Hematopoietic multipotent progenitor cell treated with erythropoietin and hydrocortisone succinate and interleukin-3 and kit ligand, for 6 days (in vitro differentiated cells): ENCODE measurements at regions not wholly inside any gene's neighbourhood (a gene's known extent, or its start where the extent isn't known, plus 50 kb on each side); places are given as distances from the start of the nearest gene placed in this dataset.
A peak's percentile ranks its signal among the peaks of the same experiment; 100 is the strongest.

Source experiments
- DNase-seq: peaks from one replicate; pipeline ENCODE4 v3.0.0-alpha.2; 2015

GRCh38 chr14:103207388-103208072, 84.3 kb downstream of the TNFAIP2 start:
- no peak for DNase-seq

DNA sequence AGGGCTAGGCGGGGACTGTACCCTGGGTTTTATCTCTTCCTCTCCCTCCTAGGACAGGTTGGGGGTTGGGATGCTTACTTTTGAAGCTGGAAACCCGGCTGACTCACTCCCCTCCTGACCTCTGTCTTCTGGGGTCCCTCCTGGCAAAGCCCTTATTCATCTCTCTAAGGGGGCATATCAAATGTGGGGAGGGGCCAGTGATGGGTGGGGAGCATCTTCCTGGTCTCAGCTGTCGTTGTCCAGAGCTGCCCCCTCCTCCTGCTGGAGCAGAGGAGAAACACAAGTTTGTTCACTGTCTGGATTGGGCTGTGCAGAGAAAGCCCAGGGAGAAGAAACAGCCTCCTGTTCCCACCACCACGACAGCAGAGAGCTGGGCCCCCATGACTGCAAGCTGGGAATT, 85.8 kb downstream of the TNFAIP2 start:
- no peak for DNase-seq

DNA sequence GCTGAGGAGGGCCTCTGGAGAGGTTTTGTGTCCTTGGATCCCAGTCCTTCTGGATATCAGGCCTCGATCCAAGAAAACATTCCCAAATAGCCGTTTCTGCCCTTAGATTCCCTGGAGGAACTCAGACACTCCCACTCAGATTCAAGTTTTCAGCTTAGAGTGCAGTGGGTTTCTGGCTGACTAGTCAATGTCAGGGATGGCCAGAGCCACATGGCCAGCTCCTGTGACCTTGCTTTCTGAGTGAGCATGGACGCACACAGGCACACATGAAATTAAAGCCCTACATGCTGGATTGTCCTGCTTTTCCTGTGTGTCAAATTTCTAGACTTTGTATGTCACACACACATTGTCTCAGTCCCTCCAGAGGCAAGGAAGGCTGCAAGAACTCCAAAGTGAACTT, 86.2 kb downstream of the TNFAIP2 start:
- no peak for DNase-seq

GRCh38 chr14:103213331-103213730, 90.1 kb downstream of the TNFAIP2 start:
- DNase-seq, result no peak

DNA sequence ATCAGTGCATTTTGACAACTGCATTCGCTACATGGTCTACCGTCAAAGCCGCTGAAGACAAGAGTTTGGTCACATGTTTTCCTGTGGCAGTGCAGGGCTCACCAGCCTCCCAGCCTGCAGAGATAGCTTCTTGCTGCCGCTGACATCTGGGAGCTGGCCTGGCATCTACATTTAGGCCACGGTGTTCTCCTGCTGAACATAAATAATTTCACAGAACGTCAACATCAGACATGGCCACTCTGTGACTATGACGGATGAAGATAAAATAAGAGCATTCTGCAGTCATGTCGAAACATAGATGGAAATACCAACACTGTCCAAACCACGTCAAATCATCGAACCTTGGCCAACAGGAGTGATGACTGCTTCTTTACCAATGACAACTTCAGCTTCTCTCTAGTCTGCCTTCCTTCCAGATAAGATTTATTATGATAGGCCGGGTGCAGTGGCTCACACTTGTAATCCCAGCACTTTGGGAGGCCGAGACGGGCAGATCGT, 91.2 kb downstream of the TNFAIP2 start:
- DNase-seq, result no peak

- no peak for DNase-seq
Measured at GRCh38 chr14:103216399-103216798, 93.1 kb downstream of the TNFAIP2 start.

DNA sequence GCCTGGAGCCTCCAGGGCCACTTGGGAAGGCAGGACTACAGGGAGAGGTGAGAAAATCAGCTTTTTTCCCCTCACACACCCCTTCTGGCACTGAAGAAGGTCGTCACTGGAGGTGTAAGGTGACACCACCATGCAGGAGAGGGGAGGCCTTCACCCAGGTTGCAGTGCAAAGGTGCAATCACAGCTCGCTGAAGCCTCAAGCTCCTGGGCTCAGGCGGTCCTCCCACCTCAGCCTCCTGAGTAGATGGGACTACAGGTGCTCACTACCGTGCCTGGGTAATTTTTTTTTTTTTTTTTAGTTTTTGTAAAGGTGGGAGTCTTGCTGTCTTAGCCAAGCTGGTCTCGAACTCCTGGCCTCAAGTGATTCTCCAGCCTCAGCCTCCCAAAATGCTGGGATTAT, 93.6 kb downstream of the TNFAIP2 start:
- DNase-seq, result no peak

DNA sequence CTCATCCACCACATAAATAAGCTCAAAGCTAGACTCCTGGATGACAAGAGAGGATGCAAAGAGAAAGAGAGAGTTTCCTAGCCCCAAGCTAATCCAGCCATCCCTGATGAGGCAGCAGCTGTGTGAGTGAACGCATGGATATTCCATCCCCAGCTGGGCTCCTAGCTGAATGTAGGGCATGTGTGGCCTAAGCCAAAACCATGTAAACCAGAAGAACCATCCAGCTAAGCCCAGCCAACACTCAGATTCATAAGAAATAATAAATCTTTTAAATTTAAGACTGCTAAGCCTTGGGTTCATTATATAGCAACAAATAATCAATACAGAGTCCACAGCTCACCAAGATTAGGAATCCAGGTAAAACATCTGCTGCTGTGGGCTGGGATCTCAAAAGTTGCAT, 94.3 kb downstream of the TNFAIP2 start:
- DNase-seq, result no peak

DNA sequence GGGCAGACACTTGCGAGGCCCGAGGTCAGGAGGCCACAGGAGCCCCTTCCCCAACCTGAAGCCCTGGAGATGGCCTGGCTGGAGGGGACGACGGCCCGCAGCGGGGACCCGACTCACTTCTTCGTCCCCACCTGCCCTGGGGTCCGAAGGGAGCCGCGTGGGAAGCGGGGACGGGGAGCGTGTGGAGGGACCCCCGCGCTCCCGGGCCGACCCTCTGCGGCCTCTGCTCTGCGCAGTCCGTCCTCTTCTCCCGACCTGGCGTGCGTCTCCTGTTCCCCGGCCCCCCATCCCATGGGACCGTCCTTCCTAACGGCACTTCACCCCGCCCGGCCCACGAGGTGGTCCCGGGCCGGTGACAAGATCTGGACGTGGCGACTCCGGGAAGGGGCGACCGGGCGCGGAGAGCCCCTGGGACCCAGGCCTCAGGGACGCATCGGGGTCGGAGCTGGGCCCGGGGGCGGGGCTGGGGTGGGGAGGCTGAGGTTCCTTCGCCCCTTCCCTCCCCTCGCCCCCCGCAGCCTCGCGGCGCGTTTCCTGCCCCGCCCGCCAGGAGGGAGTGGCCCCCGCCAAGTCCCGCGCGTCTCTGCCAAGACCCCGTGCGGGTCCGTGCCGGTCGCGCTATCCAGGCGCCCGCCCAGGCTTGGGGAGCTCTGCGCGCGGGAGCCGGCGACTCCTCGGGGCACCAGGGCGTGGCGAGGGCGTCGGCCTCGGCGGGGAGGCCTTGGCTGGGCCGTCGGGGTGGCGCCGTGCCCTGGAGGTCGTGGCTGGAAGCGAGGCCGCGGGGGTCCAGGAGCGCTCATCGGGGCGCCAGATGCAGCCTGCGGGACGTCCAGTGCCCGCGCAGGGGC, 97.1 kb downstream of the TNFAIP2 start:
- DNase-seq, result peak; percentile 41

- DNase-seq, result no peak
Measured at GRCh38 chr14:103220982-103221641, 97.9 kb downstream of the TNFAIP2 start.

- DNase-seq, result no peak
Measured at GRCh38 chr14:103221781-103222358, 98.6 kb downstream of the TNFAIP2 start.

GRCh38 chr14:103223818-103224352, 100.6 kb downstream of the TNFAIP2 start:
- DNase-seq, result no peak

- DNase-seq, result no peak
Measured at GRCh38 chr14:103225062-103225461, 101.8 kb downstream of the TNFAIP2 start.

- no peak for DNase-seq
Measured at GRCh38 chr14:103225476-103225875, 102.2 kb downstream of the TNFAIP2 start.

GRCh38 chr14:103227094-103227768, 104.0 kb downstream of the TNFAIP2 start:
- DNase-seq, result no peak

DNA sequence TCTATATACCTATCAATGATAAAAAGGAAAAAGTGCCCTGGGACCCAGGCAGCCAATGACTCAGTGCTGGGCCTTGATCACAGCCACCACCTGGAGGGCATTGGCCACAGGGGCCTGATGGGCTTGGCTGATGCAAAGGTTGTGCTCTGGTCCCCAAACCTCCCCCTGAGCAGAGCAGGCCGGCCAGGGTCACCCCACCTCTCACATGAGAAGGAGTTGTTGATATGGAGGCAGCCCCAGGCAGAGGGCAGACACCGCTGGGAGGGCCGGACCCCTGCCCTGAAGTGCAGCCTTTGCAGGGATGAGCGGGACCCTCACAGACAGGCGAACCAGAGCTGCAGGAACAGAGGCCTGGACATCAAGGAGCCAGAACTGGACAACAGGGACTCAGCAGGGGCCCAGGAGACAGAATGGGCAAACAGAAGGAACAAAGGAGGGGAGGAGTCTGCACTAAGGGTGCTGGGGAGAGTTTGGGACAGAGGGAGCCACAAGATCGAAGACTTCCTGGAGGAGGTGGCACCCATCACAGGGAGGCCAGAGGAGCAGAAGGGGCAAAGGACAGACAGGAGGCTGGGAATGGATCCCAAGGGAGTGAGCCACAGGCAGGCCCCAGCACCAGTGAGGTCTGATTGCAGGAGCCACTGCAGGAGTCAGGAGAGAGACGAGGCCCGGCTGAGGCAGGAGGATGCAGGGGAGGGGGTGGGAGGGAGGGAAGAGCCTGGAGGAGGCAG, 105.0 kb downstream of the TNFAIP2 start:
- no peak for DNase-seq

DNA sequence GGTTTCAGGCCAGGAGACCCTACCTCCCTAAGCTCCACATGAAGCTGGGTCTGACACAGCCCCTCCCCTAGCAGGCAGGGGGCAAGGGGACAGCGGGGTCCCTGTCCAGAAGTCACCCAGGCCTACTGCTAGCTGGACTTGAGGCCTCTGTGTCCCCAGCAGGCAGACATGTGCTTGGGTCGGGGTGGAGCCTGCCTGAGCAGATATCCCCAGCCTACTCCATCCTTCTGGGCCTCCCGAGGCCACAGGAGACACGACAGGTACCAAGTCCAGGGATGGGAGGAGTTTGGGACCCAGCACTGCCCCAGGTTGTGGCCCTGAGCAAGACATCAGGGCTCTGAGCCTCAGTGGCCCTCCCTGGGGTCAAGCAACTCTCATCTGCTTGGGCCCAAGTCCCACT, 105.2 kb upstream of the EIF5 start:
- DNase-seq, result no peak

DNA sequence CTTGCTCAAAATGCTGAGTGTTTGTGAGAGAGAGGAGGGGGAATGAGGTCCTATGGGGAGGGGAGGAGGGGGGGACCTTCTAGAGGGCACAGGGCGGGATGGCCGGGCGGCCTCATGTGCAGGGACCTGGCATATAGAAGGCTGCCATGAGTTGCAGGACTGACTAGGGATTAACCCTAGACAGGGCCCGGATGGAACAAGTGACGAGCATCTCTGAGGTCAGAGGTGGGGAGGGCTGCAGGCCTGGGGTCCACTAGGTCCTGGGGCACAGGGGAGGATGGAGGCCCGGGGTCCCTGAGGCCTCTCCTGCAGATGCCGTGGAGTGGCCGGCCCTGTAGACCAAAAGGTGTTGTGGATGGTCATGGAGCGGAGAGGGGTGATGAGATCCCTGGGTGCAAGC, 104.0 kb upstream of the EIF5 start:
- no peak for DNase-seq

- DNase-seq, result no peak
Measured at GRCh38 chr14:103230658-103231334, 103.2 kb upstream of the EIF5 start.

DNA sequence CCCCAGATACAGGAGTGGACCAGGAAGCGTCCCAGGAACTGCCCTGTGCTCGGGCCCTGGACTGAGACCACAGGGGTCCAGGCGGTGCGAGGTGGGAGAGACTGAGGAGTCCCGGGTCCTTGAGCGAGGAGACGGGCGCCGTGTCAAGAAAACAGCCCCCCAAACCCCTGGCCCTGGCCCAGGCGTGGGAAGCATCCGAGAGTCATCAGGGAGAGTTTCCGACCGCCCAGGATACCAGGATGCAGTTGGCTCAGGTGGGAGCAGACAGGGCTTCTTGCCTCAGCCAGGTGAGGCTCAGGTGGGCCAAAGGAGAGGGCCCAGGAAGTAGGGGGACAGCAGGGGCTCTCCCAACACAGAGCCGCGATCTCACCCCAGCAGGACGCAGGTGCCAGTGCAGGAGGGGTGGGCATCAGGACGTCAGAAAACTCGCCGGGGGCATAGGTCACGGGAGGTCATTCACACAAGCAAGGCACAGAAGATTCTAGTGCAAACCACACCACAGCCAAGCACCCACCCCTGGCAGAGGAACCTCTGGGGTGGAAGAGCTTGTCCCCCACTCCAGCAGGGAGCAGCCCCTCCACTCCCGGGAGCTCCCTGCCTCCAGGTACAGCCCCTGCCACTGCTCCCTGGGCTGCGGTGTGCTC, 102.5 kb upstream of the EIF5 start:
- no peak for DNase-seq
